GM12878 (cell line): ENCODE measurements at regions not wholly inside any gene's neighbourhood (a gene's known extent, or its start where the extent isn't known, plus 50 kb on each side); places are given as distances from the start of the nearest gene placed in this dataset.

Source experiments
- BMI1 ChIP-seq: fragments of 450-650 bp; IDR thresholded peaks from 2 replicates; pipeline ENCODE4 v1.6.1; 2016; ENCODE audit warnings: mild to moderate bottlenecking, moderate library complexity, borderline replicate concordance
- BRCA1 ChIP-seq: IDR thresholded peaks from 2 replicates; pipeline ENCODE4 v1.6.1; 2011; ENCODE audit warnings: low read depth, low read length, improper control_type of control experiment
- CBFB ChIP-seq: IDR thresholded peaks from 2 replicates; pipeline ENCODE4 v1.6.1; 2016; ENCODE audit warnings: antibody characterized with exemption, low read depth
- CEBPB ChIP-seq, 2 experiments: fragments of 150-350 bp in 1 of 2; IDR thresholded peaks; 2 replicates each; pipeline ENCODE4 v1.6.1; 2012 to 2014; ENCODE audit warnings: low read depth in 2 of 2, low read length in 2 of 2, borderline replicate concordance in 1 of 2, inconsistent platforms in 1 of 2
- CHD2 ChIP-seq: IDR thresholded peaks from 2 replicates; pipeline ENCODE4 v1.6.1; 2011; ENCODE audit warnings: low read depth, low read length, improper control_type of control experiment, borderline replicate concordance
- CHD4 ChIP-seq: fragments of 200-600 bp; sonication (generic); IDR thresholded peaks from 2 replicates; pipeline ENCODE4 v1.6.1; 2016; ENCODE audit warnings: mild to moderate bottlenecking
- EP300 ChIP-seq, 2 experiments: fragments of 150-350 bp in 1 of 2; IDR thresholded peaks; 2 replicates each; pipeline ENCODE4 v1.6.1; 2011 to 2012; ENCODE audit warnings: low read depth in 2 of 2, low read length in 2 of 2, borderline replicate concordance in 1 of 2, improper control_type of control experiment in 1 of 2, inconsistent platforms in 1 of 2; ENCODE audit not compliant: control insufficient read depth in 1 of 2
- EZH2 ChIP-seq: IDR thresholded peaks from 2 replicates; pipeline ENCODE4 v1.6.1; 2012; ENCODE audit warnings: low read depth, mild to moderate bottlenecking, control low read depth, inconsistent platforms, low read length, borderline replicate concordance; ENCODE audit not compliant: control insufficient read depth
- MEF2A ChIP-seq: IDR thresholded peaks from 2 replicates; pipeline ENCODE4 v1.6.1; 2011; ENCODE audit warnings: low read depth, mild to moderate bottlenecking, low read length, moderate library complexity; ENCODE audit not compliant: insufficient read depth
- POLR2A ChIP-seq: IDR thresholded peaks from 2 replicates; pipeline ENCODE4 v1.6.1; 2011; ENCODE audit warnings: low read depth, mild to moderate bottlenecking, low read length
- RAD21 ChIP-seq: IDR thresholded peaks from 2 replicates; pipeline ENCODE4 v1.6.1; 2011; ENCODE audit warnings: mild to moderate bottlenecking, low read depth, low read length, moderate library complexity; ENCODE audit not compliant: insufficient read depth
- REST ChIP-seq: IDR thresholded peaks from 2 replicates; pipeline ENCODE4 v1.6.1; 2012; ENCODE audit warnings: mild to moderate bottlenecking, low read depth, low read length
- SP1 ChIP-seq: IDR thresholded peaks from one replicate; pipeline ENCODE4 v1.6.1; 2011; ENCODE audit warnings: low read depth, low read length
- TF ChIP-seq, protein P1 (sequence below), 3 experiments: IDR thresholded peaks in 2 of 3; conservative IDR thresholded peaks in 1 of 3; 2 replicates each; pipeline ENCODE4 v1.5.1; 2011; ENCODE audit warnings: low read depth in 3 of 3, low read length in 3 of 3, mild to moderate bottlenecking in 3 of 3, control low read depth in 2 of 3, moderate library complexity in 2 of 3, inconsistent platforms in 1 of 3, mixed read lengths in 1 of 3; ENCODE audit not compliant: control insufficient read depth in 2 of 3, insufficient read depth in 1 of 3; ENCODE audit errors: extremely low read depth in 1 of 3

DNA sequence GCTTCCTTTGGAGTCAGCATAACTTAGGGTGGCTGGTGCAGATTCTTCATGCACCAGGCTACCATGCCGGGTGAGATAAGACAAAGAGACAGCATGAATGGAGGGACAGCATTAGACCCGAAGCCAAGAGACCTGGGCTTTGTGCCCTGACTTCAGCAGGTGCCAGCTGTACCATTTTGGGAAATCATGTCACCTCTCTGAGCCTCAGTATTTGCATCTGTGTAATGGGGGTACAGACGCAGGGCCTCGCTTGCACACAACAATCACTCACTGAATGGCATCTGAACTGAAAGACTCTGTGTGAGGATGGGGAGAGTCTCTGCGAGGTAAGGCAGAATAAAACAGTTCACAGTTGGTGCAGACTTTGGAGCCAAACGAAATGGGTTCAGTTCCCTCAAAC is 1053.7 kb downstream of the VRK1 start:
- TF ChIP-seq BRCA1 (no peak), BMI1 (no peak), SP1 (no peak), EZH2 (no peak), EP300 (IDR thresholded peaks at IDR 0.05; ENCODE audit: borderline replicate concordance in 1 of 2, control insufficient read depth in 1 of 2, low read depth in 2 of 2, low read length in 2 of 2) (no peak), POLR2A (no peak), MEF2A (no peak), CHD2 (no peak), RAD21 (no peak), CHD4 (no peak), CBFB (no peak), REST (no peak), CEBPB (IDR thresholded peaks at IDR 0.05; ENCODE audit: borderline replicate concordance in 1 of 2, low read depth in 2 of 2, low read length in 2 of 2) (no peak)
- TF ChIP-seq, protein P1, sequence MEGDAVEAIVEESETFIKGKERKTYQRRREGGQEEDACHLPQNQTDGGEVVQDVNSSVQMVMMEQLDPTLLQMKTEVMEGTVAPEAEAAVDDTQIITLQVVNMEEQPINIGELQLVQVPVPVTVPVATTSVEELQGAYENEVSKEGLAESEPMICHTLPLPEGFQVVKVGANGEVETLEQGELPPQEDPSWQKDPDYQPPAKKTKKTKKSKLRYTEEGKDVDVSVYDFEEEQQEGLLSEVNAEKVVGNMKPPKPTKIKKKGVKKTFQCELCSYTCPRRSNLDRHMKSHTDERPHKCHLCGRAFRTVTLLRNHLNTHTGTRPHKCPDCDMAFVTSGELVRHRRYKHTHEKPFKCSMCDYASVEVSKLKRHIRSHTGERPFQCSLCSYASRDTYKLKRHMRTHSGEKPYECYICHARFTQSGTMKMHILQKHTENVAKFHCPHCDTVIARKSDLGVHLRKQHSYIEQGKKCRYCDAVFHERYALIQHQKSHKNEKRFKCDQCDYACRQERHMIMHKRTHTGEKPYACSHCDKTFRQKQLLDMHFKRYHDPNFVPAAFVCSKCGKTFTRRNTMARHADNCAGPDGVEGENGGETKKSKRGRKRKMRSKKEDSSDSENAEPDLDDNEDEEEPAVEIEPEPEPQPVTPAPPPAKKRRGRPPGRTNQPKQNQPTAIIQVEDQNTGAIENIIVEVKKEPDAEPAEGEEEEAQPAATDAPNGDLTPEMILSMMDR (IDR thresholded peaks at IDR 0.05 in 2 of 3, conservative IDR thresholded peaks at IDR 0.05 in 1 of 3; ENCODE audit: control insufficient read depth in 2 of 3, extremely low read depth in 1 of 3, insufficient read depth in 1 of 3, low read depth in 3 of 3, low read length in 3 of 3) = no peak
